ENCODE measurements at regions not wholly inside any gene's neighbourhood (a gene's known extent, or its start where the extent isn't known, plus 50 kb on each side); places are given as distances from the start of the nearest gene placed in this dataset.

DNA sequence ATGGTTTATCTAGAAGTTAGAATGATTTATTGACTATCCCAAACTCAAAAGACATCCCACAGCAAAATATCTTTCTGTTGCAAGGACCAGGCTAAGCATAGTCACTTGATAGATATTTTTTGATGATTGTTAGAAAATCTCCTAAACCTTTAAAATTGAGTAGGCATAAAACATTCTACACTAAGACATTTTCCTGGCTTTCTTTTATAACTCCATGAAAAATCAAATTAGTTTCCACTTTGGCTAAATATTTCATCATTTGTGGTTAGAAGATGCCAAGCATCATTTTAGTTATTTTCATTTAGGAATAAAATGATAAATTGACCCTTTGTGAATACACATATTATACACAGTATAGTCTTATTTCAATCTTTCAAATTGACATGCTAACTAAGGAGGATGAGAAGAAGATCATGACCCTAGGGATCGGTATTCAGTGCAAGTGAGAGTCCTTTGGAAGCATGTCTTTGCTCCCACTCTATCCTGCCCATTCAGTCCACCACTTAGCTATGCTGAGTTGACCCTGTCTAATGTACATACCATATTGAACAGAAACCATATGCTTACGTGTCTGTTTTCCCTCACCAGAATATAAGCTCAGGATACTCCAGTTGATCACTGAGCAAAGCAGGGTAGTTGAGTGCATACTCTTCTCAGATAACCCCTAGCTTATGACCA, 136.6 kb upstream of the OTUD4 start:
- Histone ChIP-seq H3K9ac (no peak overlapping the region), H3K36me3 (ENCODE audit: control insufficient read depth, insufficient read depth, low read length) (no peaks in the 10 kb centered on the region), H3K4me1 (no peaks in the 10 kb centered on the region), H3K9me3 (ENCODE audit: control insufficient read depth, low read length) (no peaks in the 10 kb centered on the region), H3K4me3 (ENCODE audit: low read depth, low read length) (no peak overlapping the region), H3K4me2 (ENCODE audit: low read length) (no peak overlapping the region), H3K27ac (no peak overlapping the region), H3K27me3 (ENCODE audit: control insufficient read depth, insufficient read depth, low read length) (no peaks in the 10 kb centered on the region), H3K79me2 (no peaks in the 10 kb centered on the region), H2AFZ (no peak overlapping the region)
- TF ChIP-seq, protein P1, sequence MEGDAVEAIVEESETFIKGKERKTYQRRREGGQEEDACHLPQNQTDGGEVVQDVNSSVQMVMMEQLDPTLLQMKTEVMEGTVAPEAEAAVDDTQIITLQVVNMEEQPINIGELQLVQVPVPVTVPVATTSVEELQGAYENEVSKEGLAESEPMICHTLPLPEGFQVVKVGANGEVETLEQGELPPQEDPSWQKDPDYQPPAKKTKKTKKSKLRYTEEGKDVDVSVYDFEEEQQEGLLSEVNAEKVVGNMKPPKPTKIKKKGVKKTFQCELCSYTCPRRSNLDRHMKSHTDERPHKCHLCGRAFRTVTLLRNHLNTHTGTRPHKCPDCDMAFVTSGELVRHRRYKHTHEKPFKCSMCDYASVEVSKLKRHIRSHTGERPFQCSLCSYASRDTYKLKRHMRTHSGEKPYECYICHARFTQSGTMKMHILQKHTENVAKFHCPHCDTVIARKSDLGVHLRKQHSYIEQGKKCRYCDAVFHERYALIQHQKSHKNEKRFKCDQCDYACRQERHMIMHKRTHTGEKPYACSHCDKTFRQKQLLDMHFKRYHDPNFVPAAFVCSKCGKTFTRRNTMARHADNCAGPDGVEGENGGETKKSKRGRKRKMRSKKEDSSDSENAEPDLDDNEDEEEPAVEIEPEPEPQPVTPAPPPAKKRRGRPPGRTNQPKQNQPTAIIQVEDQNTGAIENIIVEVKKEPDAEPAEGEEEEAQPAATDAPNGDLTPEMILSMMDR (IDR thresholded peaks at IDR 0.05) = no peak

DNA sequence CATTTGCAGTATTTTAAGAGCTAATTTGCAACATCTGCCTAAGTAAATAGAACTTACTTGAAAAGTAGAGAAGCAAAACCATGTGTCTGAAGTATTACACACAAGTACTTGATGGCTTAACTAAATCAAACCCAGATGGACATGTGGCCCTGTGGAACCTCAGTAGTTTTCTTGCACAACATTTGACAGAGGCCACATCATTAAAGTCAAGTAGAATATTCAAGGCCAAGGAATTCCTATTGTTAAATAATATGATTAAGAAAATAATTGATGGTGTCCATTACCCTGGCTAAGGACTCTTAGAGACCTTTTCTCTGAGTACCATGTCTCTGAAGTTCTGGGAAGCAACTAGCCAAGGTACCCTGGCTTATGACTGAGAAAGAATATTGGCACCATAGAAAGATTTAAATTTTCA, 135.4 kb upstream of the OTUD4 start:
- Histone ChIP-seq H3K36me3 (ENCODE audit: control insufficient read depth, insufficient read depth, low read length) (no peaks in the 10 kb centered on the region), H3K9me3 (ENCODE audit: control insufficient read depth, low read length) (no peaks in the 10 kb centered on the region), H3K79me2 (no peaks in the 10 kb centered on the region), H3K9ac (no peak overlapping the region), H3K4me3 (ENCODE audit: low read depth, low read length) (no peak overlapping the region), H3K27me3 (ENCODE audit: control insufficient read depth, insufficient read depth, low read length) (no peaks in the 10 kb centered on the region), H3K27ac (no peak overlapping the region), H3K4me2 (ENCODE audit: low read length) (no peak overlapping the region), H2AFZ (no peak overlapping the region), H3K4me1 (no peaks in the 10 kb centered on the region)
- TF ChIP-seq, protein P1 (IDR thresholded peaks at IDR 0.05) = no peak

DNA sequence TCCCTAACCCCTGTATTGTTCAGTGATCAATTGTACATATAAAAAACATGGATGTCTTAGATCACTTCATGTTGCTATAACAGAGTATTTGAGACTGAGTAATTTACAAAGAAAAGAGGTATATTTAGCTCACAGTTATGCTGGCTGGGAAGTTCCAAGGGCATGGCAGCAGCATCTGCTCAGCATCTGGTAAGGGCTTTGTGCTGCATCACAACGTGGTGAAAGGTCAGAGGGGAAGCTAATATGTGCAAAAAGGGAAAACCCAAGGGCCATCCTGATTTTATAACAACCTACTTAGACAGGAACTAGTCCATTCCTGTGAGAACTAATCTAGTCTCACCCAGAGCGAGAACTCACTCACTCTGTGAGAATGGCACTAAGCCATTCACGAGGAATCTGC, 128.2 kb upstream of the OTUD4 start:
- H3K9me3 ChIP-seq (ENCODE audit: control insufficient read depth, low read length) = no peaks in the 10 kb centered on the region
- no peak overlapping the region for H3K9ac ChIP-seq
- H2AFZ ChIP-seq = no peak overlapping the region
- H3K4me2 ChIP-seq (ENCODE audit: low read length) = no peak overlapping the region
- no peak overlapping the region for H3K27ac ChIP-seq
- H3K27me3 ChIP-seq (ENCODE audit: control insufficient read depth, insufficient read depth, low read length) = no peaks in the 10 kb centered on the region
- no peak overlapping the region for H3K4me3 ChIP-seq (ENCODE audit: low read depth, low read length)
- no peaks in the 10 kb centered on the region for H3K36me3 ChIP-seq (ENCODE audit: control insufficient read depth, insufficient read depth, low read length)
- TF ChIP-seq, protein P1 (IDR thresholded peaks at IDR 0.05) = no peak
- H3K4me1 ChIP-seq = no peaks in the 10 kb centered on the region
- H3K79me2 ChIP-seq = no peaks in the 10 kb centered on the region

DNA sequence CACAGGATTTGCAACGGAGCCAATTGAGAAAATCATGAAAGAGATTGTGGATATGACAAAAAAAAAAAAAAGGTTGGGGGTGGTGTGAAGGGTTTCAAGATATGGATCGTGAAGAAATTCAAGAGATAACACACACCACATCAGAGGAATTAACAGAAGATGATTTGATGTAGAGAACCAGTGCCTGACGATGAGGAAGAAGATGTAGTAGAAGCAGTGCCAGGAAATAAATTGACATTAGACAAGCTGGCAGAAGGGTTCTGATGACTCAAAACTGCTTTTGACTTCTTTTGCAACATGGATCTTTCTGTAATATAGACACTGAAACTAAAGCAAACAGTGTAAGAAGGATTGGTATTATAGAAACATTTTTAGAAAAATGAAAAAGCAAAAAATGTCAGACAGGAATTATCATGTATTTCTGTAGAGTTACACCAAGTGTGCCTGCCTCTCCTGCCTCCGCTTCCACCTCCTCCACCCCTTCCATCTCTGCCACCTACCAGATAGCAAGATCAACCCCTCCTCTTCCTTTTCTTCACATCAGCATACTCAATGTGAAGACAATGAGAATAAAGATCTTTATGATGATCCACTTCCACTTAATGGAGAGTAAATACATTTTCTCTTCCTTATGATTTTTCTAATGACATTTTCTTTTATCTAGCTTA, 127.5 kb upstream of the OTUD4 start:
- Histone ChIP-seq H3K27me3 (ENCODE audit: control insufficient read depth, insufficient read depth, low read length) (no peaks in the 10 kb centered on the region), H3K9me3 (ENCODE audit: control insufficient read depth, low read length) (no peaks in the 10 kb centered on the region), H3K4me3 (ENCODE audit: low read depth, low read length) (no peak overlapping the region), H3K9ac (no peak overlapping the region), H3K36me3 (ENCODE audit: control insufficient read depth, insufficient read depth, low read length) (no peaks in the 10 kb centered on the region), H3K79me2 (no peaks in the 10 kb centered on the region), H3K4me1 (no peaks in the 10 kb centered on the region), H3K27ac (no peak overlapping the region), H2AFZ (no peak overlapping the region), H3K4me2 (ENCODE audit: low read length) (no peak overlapping the region)
- TF ChIP-seq, protein P1 (IDR thresholded peaks at IDR 0.05) = no peak

DNA sequence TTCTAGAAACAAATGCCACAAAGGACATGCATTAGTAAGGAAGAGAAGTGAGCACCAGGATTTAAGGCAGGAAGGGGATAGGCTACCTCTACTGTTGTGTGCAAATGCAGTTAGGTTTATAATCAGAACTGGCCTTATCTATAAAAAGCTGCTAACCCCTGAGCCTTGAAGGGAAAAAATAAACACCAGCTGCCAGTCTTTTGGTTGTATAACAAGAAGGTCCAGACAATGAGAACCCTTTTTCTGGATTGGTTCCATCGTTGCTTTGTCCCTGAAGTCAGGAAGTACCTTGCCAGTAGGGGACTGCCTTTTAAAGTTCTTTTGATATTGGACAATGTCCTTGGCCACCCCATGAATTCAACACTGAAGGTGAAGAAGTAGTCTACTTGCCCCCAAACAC, 126.7 kb upstream of the OTUD4 start:
- H3K9me3 ChIP-seq (ENCODE audit: control insufficient read depth, low read length) = no peaks in the 10 kb centered on the region
- no peaks in the 10 kb centered on the region for H3K27me3 ChIP-seq (ENCODE audit: control insufficient read depth, insufficient read depth, low read length)
- no peak overlapping the region for H3K27ac ChIP-seq
- no peaks in the 10 kb centered on the region for H3K36me3 ChIP-seq (ENCODE audit: control insufficient read depth, insufficient read depth, low read length)
- no peak overlapping the region for H2AFZ ChIP-seq
- H3K79me2 ChIP-seq = no peaks in the 10 kb centered on the region
- no peak overlapping the region for H3K4me2 ChIP-seq (ENCODE audit: low read length)
- no peak overlapping the region for H3K9ac ChIP-seq
- no peak overlapping the region for H3K4me3 ChIP-seq (ENCODE audit: low read depth, low read length)
- TF ChIP-seq, protein P1 (IDR thresholded peaks at IDR 0.05) = no peak
- H3K4me1 ChIP-seq = no peaks in the 10 kb centered on the region
